GM19035 (cell line): ENCODE measurements at regions not wholly inside any gene's neighbourhood (a gene's known extent, or its start where the extent isn't known, plus 50 kb on each side); places are given as distances from the start of the nearest gene placed in this dataset.
"Not testable (repeated sequence)": the region's sequence is repeated elsewhere in the genome, so short reads cannot be mapped to it uniquely, and the experiment has no call there.

Experiments used
- ATAC-seq: cut with Tn5 transposase; IDR thresholded peaks from one replicate; pipeline ENCODE4 v1.9.1; 2021; ENCODE audit not compliant: unreplicated experiment

DNA sequence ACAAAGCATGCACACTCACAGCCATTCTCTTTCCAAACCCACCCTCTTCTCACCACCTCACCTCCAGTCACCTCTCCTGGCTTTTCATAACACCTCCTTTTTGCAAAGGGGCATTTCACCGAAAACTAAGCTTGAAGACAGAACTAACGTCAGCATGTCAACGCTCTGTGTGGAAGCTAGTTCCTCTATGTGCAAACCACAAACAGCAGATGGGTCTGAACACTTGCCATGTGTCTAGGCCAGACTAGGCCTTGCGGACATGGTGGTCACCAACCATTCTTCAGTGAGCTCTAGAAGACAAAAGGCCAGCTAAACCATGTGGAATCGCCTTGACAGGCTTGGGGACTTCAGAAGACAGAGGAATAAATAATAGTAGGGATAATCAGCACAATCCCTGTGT lies 148.5 kb downstream of the TXNL1 start:
- no peak for ATAC-seq

- ATAC-seq: no peak
These were observed 149.7 kb downstream of the TXNL1 start for GRCh38 chr18:56488739-56489138.

GRCh38 chr18:56487801-56488200 lies 150.6 kb downstream of the TXNL1 start:
- no peak for ATAC-seq

- no peak for ATAC-seq
These were observed 155.0 kb downstream of the TXNL1 start for GRCh38 chr18:56483386-56483785.

DNA sequence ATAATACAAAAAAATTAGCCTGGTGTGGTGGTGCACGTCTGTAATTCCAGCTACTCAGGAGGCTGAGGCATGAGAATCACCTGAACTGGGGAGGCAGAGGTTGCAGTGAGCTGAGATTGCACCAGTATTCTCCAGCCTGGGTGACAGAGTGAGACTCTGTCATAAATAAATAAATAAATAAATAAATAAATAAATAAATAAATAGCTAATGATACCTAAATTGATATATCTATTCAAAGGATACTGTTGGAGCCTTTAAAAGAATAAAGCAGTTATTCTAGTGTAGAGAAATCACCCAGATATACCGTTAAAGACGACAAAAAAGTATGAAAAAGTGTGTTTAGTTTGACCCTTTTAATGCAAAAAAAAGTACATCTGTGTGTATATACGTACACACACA lies 155.6 kb downstream of the TXNL1 start:
- ATAC-seq: not testable (repeated sequence)

- no peak for ATAC-seq
These were observed 156.6 kb downstream of the TXNL1 start for GRCh38 chr18:56481751-56482150.

DNA sequence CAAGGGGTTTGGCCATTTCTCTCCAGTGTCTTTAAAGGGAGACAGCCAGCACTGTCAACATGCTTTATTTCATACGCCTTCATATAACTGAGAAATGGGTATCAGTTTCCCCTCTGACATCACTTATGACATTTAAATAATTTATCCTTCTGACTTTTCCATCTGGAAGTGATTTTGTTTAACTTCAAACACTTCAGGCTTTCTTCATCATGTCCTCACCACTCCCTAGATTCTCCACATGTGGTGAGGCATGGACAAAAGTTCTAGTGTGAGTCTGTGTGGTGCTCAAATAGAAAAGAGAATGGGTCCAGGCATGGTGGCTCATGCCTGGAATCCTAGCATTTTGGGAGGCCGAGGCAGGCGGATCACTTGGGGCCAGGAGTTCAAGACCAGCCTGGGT lies 158.6 kb downstream of the TXNL1 start:
- no peak for ATAC-seq

DNA sequence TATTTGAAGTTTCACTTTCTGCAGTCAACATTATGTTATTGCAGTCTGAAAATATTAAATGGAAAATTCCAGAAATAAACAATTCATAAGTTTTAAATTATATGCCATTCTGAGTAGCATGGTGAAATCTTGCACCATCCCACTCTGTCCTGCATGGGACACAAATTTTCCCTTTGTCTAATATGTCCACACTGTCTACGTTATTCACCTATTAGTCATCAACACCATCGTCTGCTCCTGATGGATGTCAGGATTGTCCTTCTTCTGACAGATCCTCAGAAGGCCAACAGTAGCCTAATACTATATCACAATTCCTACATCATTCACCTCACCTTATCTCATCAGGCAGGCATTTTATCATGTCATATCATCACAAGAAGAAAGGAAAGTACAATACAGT lies 163.1 kb downstream of the TXNL1 start:
- ATAC-seq: no peak

GRCh38 chr18:56473400-56474024 lies 164.9 kb downstream of the TXNL1 start:
- ATAC-seq: no peak

- no peak for ATAC-seq
These were observed 167.7 kb downstream of the TXNL1 start for GRCh38 chr18:56470406-56471351.

- ATAC-seq: no peak
These were observed 168.8 kb downstream of the TXNL1 start for GRCh38 chr18:56469582-56469981.

- ATAC-seq: no peak
These were observed 170.0 kb downstream of the TXNL1 start for GRCh38 chr18:56468396-56468795.

GRCh38 chr18:56462276-56462675 lies 176.1 kb downstream of the TXNL1 start:
- no peak for ATAC-seq

- ATAC-seq: no peak
These were observed 177.2 kb downstream of the TXNL1 start for GRCh38 chr18:56461151-56461550.

DNA sequence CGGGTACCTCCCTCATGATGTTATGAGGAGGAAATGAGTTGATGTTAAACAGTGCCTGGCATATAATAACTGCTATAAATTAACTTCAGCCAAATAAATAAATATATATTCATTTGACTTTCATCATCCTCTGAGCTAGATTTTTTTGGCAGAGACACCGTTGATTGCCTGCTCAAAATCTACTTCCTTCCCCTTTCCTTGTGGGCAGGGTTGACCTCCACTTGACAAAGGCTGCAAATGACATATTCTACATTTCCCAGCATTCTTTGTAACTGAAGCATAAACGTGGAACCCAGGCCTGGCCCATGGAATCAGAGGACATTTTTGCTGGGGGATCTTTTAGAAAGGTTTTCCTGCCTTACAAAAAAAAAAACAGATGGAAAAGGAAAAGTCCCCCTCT lies 177.8 kb downstream of the TXNL1 start:
- no peak for ATAC-seq

GRCh38 chr18:56458770-56459712 lies 179.4 kb downstream of the TXNL1 start:
- ATAC-seq: no peak

GRCh38 chr18:56455874-56456273 lies 182.5 kb downstream of the TXNL1 start:
- no peak for ATAC-seq

DNA sequence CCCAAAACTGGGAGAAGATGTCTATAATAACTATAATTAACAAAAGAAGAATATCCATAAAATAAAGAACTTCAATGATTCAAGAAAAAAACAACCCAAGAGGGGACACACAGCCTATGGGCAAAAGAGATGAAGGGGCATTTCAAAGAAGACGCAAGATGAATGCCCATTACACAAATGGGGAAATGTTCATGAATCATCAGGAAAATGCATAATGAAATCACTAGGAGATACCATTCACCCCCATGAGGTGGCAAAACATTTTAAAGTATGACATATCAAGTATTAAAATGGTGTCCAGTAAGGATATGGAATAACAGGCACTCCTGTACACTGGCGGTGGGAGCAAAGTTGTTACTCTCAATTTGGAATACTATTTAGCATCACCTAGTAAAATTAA lies 183.3 kb downstream of the TXNL1 start:
- no peak for ATAC-seq

GRCh38 chr18:56453631-56454030 lies 184.8 kb downstream of the TXNL1 start:
- ATAC-seq: no peak

DNA sequence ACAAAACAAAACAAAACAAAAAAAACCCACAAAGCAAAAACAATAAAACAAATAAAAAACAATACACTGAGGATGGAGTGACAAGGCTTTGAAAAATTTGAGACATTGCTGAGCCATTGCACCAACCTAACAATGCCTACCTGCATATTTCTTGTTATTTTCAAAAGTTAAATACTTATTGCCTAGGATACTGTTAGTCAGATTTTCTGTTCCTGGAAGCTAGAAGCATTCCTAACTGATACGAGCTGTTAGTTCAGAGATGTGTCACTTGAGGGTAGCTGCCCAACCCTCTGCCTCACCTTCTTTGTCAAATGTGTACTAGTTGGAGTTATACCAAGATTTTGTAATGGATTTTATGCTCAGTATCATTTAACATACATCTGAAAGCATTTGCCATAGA lies 187.2 kb downstream of the TXNL1 start:
- ATAC-seq: no peak

GRCh38 chr18:56448751-56449150 lies 189.6 kb downstream of the TXNL1 start:
- ATAC-seq: no peak
